ENCODE measurements at regions not wholly inside any gene's neighbourhood (a gene's known extent, or its start where the extent isn't known, plus 50 kb on each side); places are given as distances from the start of the nearest gene placed in this dataset.

- TF ChIP-seq ATF6 (CRISPR knock-in tag; IDR thresholded peaks at IDR 0.05) (no peak), CREB1 (CRISPR knock-in tag; IDR thresholded peaks at IDR 0.05) (no peak), ETV6 (CRISPR knock-in tag; IDR thresholded peaks at IDR 0.05) (no peak), CTCF (IDR thresholded peaks at IDR 0.05) (no peak), FOXK1 (CRISPR knock-in tag; IDR thresholded peaks at IDR 0.05) (no peak)
Observed at GRCh38 chr6:114886670-114887436, 544.0 kb upstream of the HS3ST5 start (continued).

GRCh38 chr6:114879693-114880092 is 536.9 kb upstream of the HS3ST5 start:
- Mint-ChIP-seq H3K36me3 (no peaks in the 10 kb centered on the region), H3K4me1 (no peaks in the 10 kb centered on the region), H3K4me3 (no peak overlapping the region), H3K27ac (no peak overlapping the region), H3K9me3 (no peaks in the 10 kb centered on the region), H3K27me3 (ENCODE audit: low read depth) (no peaks in the 10 kb centered on the region)
- POLR2A ChIA-PET, result no interaction called here
- TF ChIP-seq PRRX2 (CRISPR knock-in tag; IDR thresholded peaks at IDR 0.05), result no peak
- no peak for TF ChIP-seq GABPB1 (CRISPR knock-in tag; IDR thresholded peaks at IDR 0.05)
- TF ChIP-seq CDX4 (CRISPR knock-in tag; IDR thresholded peaks at IDR 0.05; ENCODE audit: borderline replicate concordance), result no peak
- TF ChIP-seq CREB1 (CRISPR knock-in tag; IDR thresholded peaks at IDR 0.05), result no peak
- no peak for TF ChIP-seq TP53 (CRISPR knock-in tag; IDR thresholded peaks at IDR 0.05)
- no peak for TF ChIP-seq E2F1 (CRISPR knock-in tag; IDR thresholded peaks at IDR 0.05)
- TF ChIP-seq FOXJ3 (CRISPR knock-in tag; IDR thresholded peaks at IDR 0.05; ENCODE audit: borderline replicate concordance), result no peak
- no peak for TF ChIP-seq TEAD1 (CRISPR knock-in tag; IDR thresholded peaks at IDR 0.05)
- no peak for TF ChIP-seq CTCF (IDR thresholded peaks at IDR 0.05)
- ATAC-seq (no peak), DNase-seq (ENCODE audit: low spot score) (no peak)
- CTCF ChIA-PET, result no interaction called here

GRCh38 chr6:114878091-114878490 is 535.3 kb upstream of the HS3ST5 start:
- H3K4me1 Mint-ChIP-seq, result no peaks in the 10 kb centered on the region
- CTCF ChIA-PET, result no interaction called here
- ATAC-seq, result no peak
- TF ChIP-seq TEAD1 (CRISPR knock-in tag; IDR thresholded peaks at IDR 0.05), result no peak
- TF ChIP-seq SMAD3 (CRISPR knock-in tag; IDR thresholded peaks at IDR 0.05; ENCODE audit: borderline replicate concordance), result no peak
- no peak for TF ChIP-seq JUN (CRISPR knock-in tag; IDR thresholded peaks at IDR 0.05)
- no peak for TF ChIP-seq ATF2 (CRISPR knock-in tag; IDR thresholded peaks at IDR 0.05; ENCODE audit: borderline replicate concordance, low read depth)
- no peak for TF ChIP-seq SMAD4 (CRISPR knock-in tag; IDR thresholded peaks at IDR 0.05)
- no peak for TF ChIP-seq ZNF512 (CRISPR knock-in tag; IDR thresholded peaks at IDR 0.05; ENCODE audit: borderline replicate concordance)
- no peak for TF ChIP-seq USF2 (CRISPR knock-in tag; IDR thresholded peaks at IDR 0.05)
- TF ChIP-seq GTF2I (CRISPR knock-in tag; conservative IDR thresholded peaks at IDR 0.05), result no peak

More at GRCh38 chr6:114878091-114878490, 535.3 kb upstream of the HS3ST5 start:
- Mint-ChIP-seq H3K36me3 (no peaks in the 10 kb centered on the region), H3K4me3 (no peak overlapping the region), H3K27ac (no peak overlapping the region), H3K27me3 (ENCODE audit: low read depth) (no peaks in the 10 kb centered on the region), H3K9me3 (no peaks in the 10 kb centered on the region)
- DNase-seq (ENCODE audit: low spot score), result no peak
- POLR2A ChIA-PET, result no interaction called here
